Heart left ventricle (tissue), 16 donors: ENCODE measurements at regions not wholly inside any gene's neighbourhood (a gene's known extent, or its start where the extent isn't known, plus 50 kb on each side); places are given as distances from the start of the nearest gene placed in this dataset.

Source experiments
- ATAC-seq, 4 donors: fragments of 200-7000 bp; cut with Tn5 transposase; one replicate each; pipeline ENCODE4 v1.9.1; 2020 to 2022; ENCODE audit warnings: moderate library complexity in 4 of 4, mild to moderate bottlenecking in 3 of 4, moderate number of reproducible peaks in 1 of 4
- DNase-seq, 5 donors: peaks; one replicate each; pipeline ENCODE4 v3.0.0-alpha.2; 2020
- H3K27ac ChIP-seq, 12 donors: fragments of 200-600 bp; sonication (generic) in 4 of 12; one replicate each; pipeline versions ENCODE4 v1.5.0 to v1.8.0; 2016 to 2022; ENCODE audit warnings: mild to moderate bottlenecking in 2 of 12
- H3K27me3 ChIP-seq, 9 donors: fragments of 200-600 bp; sonication (generic) in 2 of 9; one replicate each; pipeline versions ENCODE4 v1.5.1 to v1.8.0; 2016 to 2022; ENCODE audit warnings: mild to moderate bottlenecking in 3 of 9
- H3K36me3 ChIP-seq, 9 donors: fragments of 200-600 bp; sonication (generic) in 2 of 9; one replicate each; pipeline versions ENCODE4 v1.5.0 to v1.8.0; 2018 to 2022; ENCODE audit warnings: mild to moderate bottlenecking in 2 of 9
- H3K4me1 ChIP-seq, 12 donors: fragments of 200-600 bp; sonication (generic) in 4 of 12; one replicate each; pipeline versions ENCODE4 v1.5.0 to v1.8.0; 2016 to 2022; ENCODE audit warnings: mild to moderate bottlenecking in 3 of 12
- H3K4me3 ChIP-seq, 12 donors: fragments of 200-600 bp; sonication (generic) in 4 of 12; one replicate each; pipeline versions ENCODE4 v1.5.0 to v1.8.0; 2017 to 2022; ENCODE audit warnings: mild to moderate bottlenecking in 9 of 12, moderate library complexity in 4 of 12
- H3K9me3 ChIP-seq, 12 donors: fragments of 200-600 bp; sonication (generic) in 4 of 12; one replicate each; pipeline versions ENCODE4 v1.5.0 to v1.8.0; 2016 to 2022; ENCODE audit warnings: mild to moderate bottlenecking in 1 of 12
- POLR2A ChIP-seq, 2 donors: fragments of 450-650 bp; IDR thresholded peaks; one replicate each; pipeline ENCODE4 v1.6.1; 2017; ENCODE audit warnings: antibody characterized with exemption in 2 of 2, mild to moderate bottlenecking in 2 of 2, moderate library complexity in 2 of 2
- WGBS, 4 donors: extraction: QIAGEN DNeasy Blood & Tissue Kit in 2 of 4; methylation state at CpG; one replicate each; pipeline versions ENCODE4 v1.1.5 to v1.1.7; 2013 to 2018; 5-methylcytosine and 5-hydroxymethylcytosine counted together
- intact Hi-C, 10 donors: fragments of 100-400 bp; cut with DNase I; formaldehyde crosslinking; loops; one replicate each; pipeline versions ENCODE4 v1.11.1 to v1.14.2; 2022
- TF ChIP-seq, protein P1 (sequence below), 12 donors: fragments of 200-600 bp; sonication (generic) in 4 of 12; IDR thresholded peaks; one replicate each; pipeline versions ENCODE4 v1.5.0 to v1.8.0; 2018 to 2022; ENCODE audit warnings: antibody characterized with exemption in 12 of 12, mild to moderate bottlenecking in 5 of 12
- donor health status: ischemic (EF 13 %, LVEDD 7.1; RV severe dilation, severe dysfunction).
- donor health status: healthy with polysubstance abuse.
- donor health status: DM: no; HTN: yes; CAD: no.
- donor health status: DM: no; HTN: no; CAD: no.
- donor health status: ischemic (EF 25% LVEDD 6.9; RV normal size, moderate dysfunction).
- donor health status: ischemic (EF 25% LVEDD 5.7; RV mildly dilated, moderate dysfunction).
- donor health status: healthy.
- donor health status: DM: yes; HTN: yes; CAD: no.
- donor health status: ischemic (EF 35%, LVEDD 5.7; RV mildly dilated, moderate dysfunction).
- donor health status: nonischemic (EF 11% LVEDD 7.7; RV severe dilation, severe dysfunction).
- donor health status: DM: yes; HTN: yes; CAD: no.
- donor health status: PGD.
- donor health status: ischemic (EF 29% LVEDD 5.4; RV normal size, mild dysfunction).
- donor health status: nonischemic (EF 23%, LVEDD 6.1; RV moderate dilation, normal function).

DNA sequence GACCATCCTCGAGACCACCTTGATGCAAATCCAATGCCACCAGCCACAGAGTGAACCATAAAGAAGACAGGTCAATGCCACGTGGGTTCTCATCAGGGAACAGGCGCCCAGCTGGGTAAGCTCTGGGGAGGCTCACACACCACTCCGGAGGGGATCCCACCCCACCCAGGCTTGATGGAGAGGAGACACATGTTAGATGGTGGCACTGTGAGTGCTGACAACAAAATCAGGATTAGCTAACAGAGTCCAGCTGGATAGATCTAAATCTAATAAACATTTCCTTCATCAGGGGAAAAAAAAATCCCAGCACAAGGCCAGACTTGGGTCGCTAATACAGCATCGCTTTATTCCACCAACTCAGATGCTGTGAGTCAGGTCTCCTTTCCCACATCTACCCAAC lies 132.2 kb upstream of the TNR start:
- peaks cover 0 to 5% (median 0%) of the 10 kb centered on the region in 12 donors for H3K4me1 ChIP-seq
- H3K4me3 ChIP-seq: no peak overlapping the region
- no peaks in the 10 kb centered on the region for H3K36me3 ChIP-seq
- no peak overlapping the region for H3K27ac ChIP-seq
- intact Hi-C loops: loop anchor here in 1 of 10 donors (10.0 kb wide), 1 partner anchor 501 kb away; no protein-coding TSS in a partner anchor
- no peak for ATAC-seq
- no peak for TF ChIP-seq POLR2A (IDR thresholded peaks at IDR 0.05)
- TF ChIP-seq, protein P1, sequence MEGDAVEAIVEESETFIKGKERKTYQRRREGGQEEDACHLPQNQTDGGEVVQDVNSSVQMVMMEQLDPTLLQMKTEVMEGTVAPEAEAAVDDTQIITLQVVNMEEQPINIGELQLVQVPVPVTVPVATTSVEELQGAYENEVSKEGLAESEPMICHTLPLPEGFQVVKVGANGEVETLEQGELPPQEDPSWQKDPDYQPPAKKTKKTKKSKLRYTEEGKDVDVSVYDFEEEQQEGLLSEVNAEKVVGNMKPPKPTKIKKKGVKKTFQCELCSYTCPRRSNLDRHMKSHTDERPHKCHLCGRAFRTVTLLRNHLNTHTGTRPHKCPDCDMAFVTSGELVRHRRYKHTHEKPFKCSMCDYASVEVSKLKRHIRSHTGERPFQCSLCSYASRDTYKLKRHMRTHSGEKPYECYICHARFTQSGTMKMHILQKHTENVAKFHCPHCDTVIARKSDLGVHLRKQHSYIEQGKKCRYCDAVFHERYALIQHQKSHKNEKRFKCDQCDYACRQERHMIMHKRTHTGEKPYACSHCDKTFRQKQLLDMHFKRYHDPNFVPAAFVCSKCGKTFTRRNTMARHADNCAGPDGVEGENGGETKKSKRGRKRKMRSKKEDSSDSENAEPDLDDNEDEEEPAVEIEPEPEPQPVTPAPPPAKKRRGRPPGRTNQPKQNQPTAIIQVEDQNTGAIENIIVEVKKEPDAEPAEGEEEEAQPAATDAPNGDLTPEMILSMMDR (IDR thresholded peaks at IDR 0.05): no peak
- no peaks in the 10 kb centered on the region for H3K9me3 ChIP-seq
- no peak for DNase-seq
- no peaks in the 10 kb centered on the region for H3K27me3 ChIP-seq
- 90 to 96% (median 92%) methylated on average over 6 of the region's 6 CpGs for WGBS, 4 donors

DNA sequence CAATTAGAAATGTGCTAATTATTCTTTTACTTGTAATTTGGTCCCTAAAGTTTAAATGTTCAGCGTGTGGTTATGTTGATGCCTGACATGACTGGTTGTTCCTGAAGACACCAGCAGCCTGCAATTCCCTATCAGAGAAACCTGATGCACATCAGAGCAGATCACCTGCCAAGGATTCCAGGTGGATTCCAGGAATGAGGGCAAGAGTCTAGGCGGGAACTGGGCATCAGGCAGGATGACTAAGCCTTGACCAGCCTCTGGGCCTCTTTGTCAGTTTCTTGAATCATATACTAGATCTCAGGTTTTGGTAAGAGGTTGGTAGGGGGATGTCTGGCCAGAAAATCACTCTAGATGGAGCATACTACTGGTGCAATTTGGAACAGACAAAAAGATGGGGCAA lies 130.7 kb upstream of the TNR start:
- Histone ChIP-seq H3K4me1 (peaks cover 0 to 5% (median 0%) of the 10 kb centered on the region in 12 donors), H3K4me3 (no peak overlapping the region), H3K36me3 (no peaks in the 10 kb centered on the region), H3K27ac (no peak overlapping the region), H3K27me3 (no peaks in the 10 kb centered on the region), H3K9me3 (no peaks in the 10 kb centered on the region)
- 93 to 97% (median 95%) methylated on average over 2 of the region's 2 CpGs for WGBS, 4 donors
- ATAC-seq (no peak), DNase-seq (no peak)
- TF ChIP-seq POLR2A (IDR thresholded peaks at IDR 0.05): no peak
- TF ChIP-seq, protein P1 (IDR thresholded peaks at IDR 0.05): no peak
- intact Hi-C loops: loop anchor here in 1 of 10 donors (10.0 kb wide), 1 partner anchor 499 kb away; no protein-coding TSS in a partner anchor

DNA sequence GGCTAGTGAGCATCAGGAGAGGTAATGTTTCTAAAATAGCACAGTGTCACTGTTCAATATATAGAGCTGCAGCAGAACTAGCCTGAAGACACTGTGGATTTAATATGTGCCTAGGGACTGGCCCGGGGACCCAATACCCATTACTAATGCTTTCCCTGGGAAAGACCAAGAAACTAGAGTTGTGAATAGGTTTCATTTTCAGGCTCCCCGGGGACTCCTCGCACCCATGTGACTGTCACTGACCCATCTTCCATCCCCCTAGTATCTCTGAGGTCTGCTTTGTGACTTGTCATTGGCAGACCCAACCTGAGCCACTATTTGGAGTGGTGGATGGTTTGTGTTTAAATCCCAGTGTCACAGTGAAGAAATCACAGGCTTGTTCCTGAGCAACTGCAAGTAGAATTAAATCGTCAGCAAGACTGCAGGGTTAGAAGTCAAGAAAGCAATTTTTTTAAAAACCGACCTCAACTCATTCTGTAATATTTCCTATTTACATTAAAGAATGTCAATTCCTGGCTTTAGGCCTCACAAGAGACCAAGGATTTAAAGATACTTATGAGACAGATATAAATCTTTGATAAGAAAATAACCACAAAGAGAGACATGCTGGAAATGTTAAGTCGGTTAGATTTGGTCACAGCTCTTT lies 130.0 kb upstream of the TNR start:
- ATAC-seq: no peak
- no peak overlapping the region for H3K4me3 ChIP-seq
- no peak overlapping the region for H3K27ac ChIP-seq
- DNase-seq: no peak
- H3K9me3 ChIP-seq: no peaks in the 10 kb centered on the region
- TF ChIP-seq, protein P1 (IDR thresholded peaks at IDR 0.05): no peak
- TF ChIP-seq POLR2A (IDR thresholded peaks at IDR 0.05): no peak
- no peaks in the 10 kb centered on the region for H3K36me3 ChIP-seq
- WGBS, 4 donors: 73 to 77% (median 76%) methylated on average over 6 of the region's 6 CpGs
- no peaks in the 10 kb centered on the region for H3K27me3 ChIP-seq
- peaks cover 0 to 5% (median 0%) of the 10 kb centered on the region in 12 donors for H3K4me1 ChIP-seq
- intact Hi-C loops: loop anchor here in 1 of 10 donors (10.0 kb wide), 1 partner anchor 499 kb away; no protein-coding TSS in a partner anchor

DNA sequence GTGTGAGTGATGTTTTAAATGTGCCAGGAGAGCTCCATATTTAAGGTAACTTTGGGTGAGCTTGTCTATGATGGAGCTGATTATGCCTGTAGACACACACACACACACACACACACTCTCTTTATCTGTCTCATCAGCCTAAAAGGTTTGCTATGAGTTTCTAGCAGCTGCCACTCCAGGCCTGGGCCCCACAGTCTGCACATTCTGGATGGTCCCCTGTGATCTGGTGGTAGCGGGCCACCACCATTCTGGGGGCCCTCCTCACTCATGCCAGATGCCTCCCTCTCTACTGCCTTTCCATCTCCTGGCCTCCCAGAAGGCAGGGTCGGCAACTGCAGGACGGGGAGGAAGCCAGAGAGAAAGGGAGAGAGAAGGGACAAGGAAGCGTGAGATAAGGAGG lies 129.2 kb upstream of the TNR start:
- H3K4me3 ChIP-seq: no peak overlapping the region
- H3K4me1 ChIP-seq: peaks cover 0 to 5% (median 0%) of the 10 kb centered on the region in 12 donors
- TF ChIP-seq POLR2A (IDR thresholded peaks at IDR 0.05): no peak
- TF ChIP-seq, protein P1 (IDR thresholded peaks at IDR 0.05): no peak
- intact Hi-C loops: loop anchor here in 1 of 10 donors (10.0 kb wide), 1 partner anchor 498 kb away; no protein-coding TSS in a partner anchor
- H3K9me3 ChIP-seq: no peaks in the 10 kb centered on the region
- no peaks in the 10 kb centered on the region for H3K27me3 ChIP-seq
- H3K27ac ChIP-seq: no peak overlapping the region
- WGBS, 4 donors: 83 to 93% (median 85%) methylated on average over 4 of the region's 4 CpGs
- no peak for DNase-seq
- ATAC-seq: no peak
- H3K36me3 ChIP-seq: no peaks in the 10 kb centered on the region
